HL-60/S4 (cell line): ENCODE measurements at regions not wholly inside any gene's neighbourhood (a gene's known extent, or its start where the extent isn't known, plus 50 kb on each side); places are given as distances from the start of the nearest gene placed in this dataset.

ENCODE experiments used
- in situ Hi-C: fragments of 300-500 bp; cut with MboI; formaldehyde crosslinking; loops from 2 replicates; pipeline ENCODE4 v1.14.3; 2022; ENCODE audit warnings: low sequenced_read_pairs

DNA sequence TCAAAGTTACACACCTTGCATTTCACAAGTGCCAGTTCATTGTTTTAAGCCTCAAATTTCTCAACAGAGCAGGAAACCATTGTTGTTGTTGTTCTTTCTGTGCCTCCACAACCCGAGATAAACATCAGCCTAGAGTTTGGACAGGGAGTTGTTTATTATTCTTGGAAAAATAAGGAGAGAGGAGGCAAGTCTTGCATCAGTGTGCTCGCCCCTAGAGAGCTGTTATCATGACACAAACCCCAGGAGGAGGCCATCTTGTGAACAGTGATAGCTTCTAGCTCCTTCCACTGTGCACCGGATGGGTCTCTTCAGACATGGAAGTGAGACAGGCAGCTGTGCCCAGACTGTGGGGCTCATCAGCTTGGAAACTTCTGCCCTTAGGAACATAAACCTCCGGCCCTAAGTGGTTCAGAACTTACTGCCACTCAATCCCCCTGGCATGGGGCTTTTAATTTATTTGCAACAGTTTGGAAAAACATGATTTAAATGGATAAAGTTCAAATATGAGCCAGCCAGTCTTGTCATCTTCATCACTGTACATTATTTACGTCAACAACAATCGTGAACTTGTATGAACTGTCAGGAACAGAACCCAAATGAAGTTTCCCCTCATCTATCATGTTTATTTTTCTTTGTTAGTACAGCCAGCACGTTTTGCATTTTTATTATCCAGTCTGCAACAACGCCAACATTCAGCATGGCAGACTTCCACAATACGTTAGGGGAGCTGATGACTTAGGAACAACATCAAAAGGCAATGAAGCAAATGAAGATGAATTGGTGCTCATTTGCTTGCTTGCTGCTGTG lies 181.7 kb upstream of the S1PR3 start:
- in situ Hi-C loops: no loop called here

DNA sequence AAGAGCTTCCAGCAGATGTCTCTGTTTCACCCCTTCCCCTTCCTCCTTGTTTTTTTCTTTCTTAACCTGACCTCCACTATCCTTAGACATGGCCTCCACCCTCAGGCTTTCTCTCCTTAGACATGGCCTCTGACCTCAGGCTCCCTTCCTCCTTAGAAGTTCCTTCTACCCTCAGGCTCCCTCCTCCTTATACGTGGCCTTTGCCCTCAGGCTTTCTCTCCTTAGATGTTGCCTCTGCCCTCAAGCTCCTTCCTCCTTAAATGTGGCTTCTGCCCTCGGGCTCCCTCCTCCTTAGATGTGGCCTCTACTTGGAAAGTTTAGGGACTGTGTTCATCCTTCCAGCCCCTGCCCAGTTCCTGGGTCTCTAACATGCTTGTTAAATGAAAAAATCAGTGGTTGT lies 180.4 kb upstream of the S1PR3 start:
- in situ Hi-C loops: no loop called here

DNA sequence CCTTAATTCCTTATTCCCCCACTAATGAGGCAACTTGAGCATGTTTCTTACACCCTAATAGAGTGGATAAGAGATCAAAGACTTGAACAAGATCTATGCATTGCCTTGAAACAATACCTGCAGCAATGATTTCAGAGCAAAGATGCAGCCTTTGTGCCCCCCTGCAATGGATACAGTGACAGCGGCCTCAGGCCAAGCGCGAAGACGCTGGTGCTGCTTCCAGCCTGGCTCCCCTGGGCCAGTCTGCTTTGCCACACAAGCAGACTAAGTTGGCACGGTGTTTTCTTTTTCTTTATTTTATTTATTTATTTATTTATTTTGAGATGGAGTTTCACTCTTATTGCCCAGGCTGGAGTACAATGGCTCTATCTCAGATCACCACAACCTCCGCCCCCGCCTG lies 179.8 kb upstream of the S1PR3 start:
- in situ Hi-C loops: no loop called here

DNA sequence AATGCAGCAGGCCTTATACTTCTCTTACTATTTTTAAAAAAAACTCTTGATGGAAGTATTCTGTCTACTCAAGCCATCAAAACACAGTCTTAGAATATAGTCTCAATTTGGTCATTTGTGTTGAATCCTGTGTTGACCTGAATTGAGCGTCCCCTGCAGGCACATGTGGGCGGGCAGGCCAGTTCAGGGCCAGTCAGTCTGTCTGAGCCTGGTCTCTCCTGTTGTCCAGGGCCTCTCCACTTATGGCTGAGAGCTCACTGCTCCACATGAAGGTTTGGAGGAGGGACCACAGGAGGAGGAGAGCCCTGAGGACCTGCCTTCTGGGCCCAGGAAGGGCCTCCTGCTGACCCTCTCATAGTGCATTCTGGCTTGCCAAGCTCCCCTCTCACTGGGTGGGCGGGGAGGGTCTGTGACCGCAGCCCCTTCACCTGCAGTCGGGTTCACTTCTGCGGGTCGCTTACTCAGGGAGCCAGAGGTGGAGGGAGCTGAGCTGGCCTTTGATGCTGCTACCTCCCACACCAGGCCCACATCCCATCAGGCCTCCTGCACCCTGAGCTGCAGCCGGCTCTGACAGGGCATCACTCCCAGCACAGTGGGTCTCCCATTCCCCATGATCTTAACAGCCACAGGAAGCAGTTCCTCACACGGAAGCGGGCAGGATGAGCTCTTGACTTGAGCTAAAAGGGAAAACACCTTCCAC lies 178.2 kb upstream of the S1PR3 start:
- in situ Hi-C loops: no loop called here

DNA sequence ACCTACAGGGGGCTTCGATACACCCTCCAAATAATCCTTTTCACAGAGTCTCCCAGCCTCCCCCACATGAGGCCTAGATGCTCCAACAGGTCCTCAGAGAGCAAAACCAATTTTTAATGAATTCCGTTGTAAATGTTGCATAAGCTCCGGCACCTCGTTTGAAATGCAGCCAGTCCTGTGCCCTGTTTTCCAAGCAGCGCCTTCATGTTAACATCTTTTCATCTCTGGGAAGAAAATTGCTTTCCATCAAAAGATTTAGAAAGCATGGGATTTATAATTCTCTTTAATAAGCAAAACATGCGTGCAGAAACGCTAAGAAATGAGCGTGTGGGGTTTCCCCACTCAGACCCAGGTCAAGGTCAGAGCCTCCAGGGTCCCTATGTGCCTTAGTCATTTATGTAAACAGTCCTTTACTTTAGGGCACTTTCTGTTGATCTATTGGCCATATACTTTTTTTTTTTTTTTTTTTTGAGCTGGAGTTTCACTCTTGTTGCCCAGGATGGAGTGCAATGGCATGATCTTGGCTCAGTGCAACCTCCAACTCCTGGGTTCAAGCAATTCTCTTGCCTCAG lies 177.5 kb upstream of the S1PR3 start:
- in situ Hi-C loops: no loop called here

DNA sequence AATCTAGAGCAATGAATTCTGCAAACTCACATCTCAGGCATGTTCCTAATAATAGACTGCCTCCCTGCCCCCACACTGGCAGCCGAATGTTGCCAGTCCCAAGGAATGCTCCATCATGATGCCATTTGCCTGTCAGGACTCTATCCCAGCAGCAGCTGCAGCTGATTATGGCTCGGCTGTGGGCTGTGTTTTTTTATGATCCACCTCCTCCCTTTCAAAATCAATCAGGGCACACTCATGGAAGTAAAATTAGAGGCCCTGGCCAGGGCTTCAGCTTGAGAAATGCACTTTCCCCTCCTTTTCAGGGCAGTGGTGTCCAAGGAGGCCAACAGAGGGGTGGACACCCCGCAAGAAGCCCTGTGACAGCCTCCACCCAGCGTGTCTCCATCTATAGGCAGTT lies 176.7 kb upstream of the S1PR3 start:
- in situ Hi-C loops: no loop called here

DNA sequence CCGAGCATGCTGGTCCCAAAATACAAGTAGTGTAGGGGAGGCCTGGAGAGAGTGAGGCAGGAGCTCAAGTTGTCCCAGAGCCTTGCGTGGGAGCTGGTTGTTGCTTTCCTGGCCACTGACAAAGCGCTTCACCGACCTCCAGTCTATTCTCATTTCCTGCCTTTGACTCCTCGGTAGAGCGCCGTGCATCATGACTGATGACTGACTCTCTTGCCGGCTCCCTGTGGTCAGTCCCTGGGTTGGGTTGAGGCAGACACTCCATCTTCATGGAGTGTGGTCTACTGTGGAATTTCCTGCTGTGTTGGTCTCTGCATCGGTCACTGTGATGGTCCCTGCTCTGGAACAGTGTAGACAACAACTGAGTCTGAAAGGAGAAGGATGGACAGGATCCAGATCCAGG lies 175.1 kb upstream of the S1PR3 start:
- in situ Hi-C loops: no loop called here

DNA sequence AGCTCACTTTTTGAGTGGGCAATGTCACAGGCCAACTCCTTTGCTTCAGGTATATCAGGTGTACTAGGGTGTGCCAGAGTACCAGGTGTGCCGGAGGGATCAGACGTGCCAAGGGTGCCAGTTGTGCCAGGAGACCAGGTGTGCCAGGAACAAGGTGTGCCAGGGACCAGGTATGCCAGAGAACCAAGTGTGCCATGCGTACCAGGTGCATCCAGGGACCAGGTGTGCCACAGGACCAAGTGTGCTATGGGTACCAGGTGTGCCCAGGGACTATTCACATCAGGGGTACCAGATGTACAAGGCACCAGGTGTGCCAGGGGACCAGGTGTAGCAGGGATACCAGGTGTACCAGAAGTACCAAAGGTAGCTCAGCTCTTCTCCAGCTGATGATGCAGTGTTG lies 174.7 kb upstream of the S1PR3 start:
- in situ Hi-C loops: no loop called here

DNA sequence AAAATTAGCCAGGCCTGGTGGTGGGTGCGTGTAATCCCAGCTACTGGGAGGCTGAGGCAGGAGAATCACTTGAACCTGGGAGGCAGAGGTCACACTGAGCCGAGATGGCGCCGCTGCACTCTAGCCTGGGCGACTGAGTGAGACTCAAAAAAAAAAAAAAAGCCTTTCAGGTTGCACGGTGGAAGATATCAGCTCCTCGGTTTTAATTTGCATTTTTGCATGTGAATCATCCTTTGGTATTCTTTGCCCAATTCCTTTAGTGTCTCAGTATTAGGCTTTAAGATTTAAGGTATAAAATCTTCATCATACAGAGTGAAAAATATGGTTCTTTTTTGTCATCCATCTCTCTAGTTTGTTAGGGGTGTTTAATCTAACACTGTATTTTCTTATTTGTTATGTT lies 173.6 kb upstream of the S1PR3 start:
- in situ Hi-C loops: no loop called here

DNA sequence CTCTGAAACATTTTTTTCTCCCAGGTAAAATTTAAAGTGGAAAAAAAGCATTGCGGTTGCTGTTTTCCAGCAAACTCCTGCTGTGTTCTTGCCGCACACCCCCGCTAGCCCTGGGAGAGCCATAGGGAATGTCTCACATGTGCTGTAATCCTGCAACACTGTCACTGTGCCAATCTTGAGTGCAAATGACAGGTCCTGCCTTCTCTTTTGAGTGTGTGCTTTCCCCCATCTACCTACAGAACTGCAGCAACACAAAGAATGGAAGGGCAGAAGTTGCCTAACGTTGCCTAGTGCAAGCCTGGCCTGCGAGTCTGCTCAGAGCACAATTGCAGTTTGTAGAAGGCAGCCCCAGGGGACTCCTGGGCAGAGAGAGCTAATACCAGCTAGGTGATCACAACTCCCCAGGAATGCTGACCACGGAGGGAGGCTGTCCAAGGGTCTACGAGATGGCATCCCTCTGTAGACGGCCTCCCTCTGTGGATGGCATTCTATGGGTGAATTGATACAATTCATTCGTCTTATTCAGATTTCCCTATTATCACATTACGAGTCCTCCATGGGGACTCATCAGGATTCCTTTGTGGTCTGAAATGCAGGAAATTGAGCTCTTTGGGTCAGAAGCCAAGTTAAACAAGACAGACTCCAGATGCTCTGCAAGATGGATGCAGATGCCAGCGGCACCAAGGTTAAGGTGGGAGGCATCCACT lies 172.6 kb upstream of the S1PR3 start:
- in situ Hi-C loops: no loop called here

DNA sequence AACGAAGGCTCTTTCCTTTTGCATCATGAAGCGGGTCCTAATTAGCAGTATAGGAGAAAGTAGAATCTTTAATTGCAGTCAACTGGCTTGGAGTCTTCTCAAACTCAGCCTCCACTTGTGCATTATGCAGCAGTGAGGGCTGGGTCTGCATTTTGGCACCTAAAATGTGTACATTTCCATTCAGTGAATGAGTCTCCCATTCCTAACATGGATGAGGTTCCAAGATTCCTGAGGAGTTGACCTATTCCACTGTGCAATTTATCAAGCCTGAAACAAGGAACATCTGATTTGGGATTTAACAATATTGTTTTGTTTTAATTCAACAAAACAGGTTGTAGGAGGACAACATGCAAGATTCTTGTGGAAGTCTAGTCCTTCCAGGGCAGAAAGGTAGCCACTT lies 171.8 kb upstream of the S1PR3 start:
- in situ Hi-C loops: no loop called here

DNA sequence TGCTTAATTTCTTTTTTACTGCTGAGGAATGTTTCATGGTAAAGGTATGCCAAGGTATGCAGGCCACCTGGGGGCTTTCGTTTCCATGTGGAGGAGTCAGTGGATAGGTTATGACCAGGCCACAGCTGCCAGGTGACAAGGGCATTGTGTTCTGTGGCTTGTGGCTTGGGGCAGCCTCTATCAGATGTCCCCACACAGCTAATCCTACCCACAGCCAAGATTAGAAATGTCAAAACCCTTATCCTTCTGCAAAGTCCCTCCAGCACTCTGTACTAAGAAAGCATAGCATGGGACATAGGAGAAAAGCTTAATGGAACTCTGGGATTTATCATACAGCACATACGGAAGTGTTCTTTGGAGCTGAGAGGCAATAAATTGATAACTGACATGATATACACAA lies 171.2 kb upstream of the S1PR3 start:
- in situ Hi-C loops: no loop called here

DNA sequence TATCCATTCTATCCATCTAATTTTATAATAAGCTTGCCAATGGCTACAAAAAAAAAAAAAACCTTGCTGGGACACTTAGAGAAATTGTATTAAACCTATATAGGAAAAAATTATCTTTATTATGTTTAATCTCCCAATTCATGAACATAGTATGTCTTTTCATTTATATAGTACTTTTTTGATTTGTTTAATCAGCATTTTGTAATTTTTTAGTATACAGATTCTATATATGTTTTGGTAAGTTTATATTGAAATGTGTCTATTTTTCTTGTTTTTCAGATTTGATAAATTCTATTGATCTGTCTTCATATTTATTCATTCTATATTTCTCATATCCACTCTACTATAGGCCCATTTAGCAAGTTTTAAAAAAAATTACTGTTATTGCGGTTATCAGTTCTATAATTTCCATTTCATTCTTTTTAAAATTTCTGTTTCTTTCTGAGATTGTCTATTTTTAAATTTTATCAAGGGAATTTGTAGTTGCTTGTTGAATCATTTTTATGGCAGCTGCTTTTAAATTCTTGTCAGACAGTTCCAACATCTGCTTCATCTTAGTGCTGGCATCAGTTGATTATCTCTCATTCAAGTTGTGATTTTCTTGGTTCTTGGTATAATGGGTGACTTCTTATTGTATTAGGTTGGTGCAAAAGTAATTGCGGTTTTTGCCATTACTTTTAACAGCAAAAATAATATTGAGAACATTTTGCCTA lies 170.1 kb upstream of the S1PR3 start:
- in situ Hi-C loops: no loop called here

DNA sequence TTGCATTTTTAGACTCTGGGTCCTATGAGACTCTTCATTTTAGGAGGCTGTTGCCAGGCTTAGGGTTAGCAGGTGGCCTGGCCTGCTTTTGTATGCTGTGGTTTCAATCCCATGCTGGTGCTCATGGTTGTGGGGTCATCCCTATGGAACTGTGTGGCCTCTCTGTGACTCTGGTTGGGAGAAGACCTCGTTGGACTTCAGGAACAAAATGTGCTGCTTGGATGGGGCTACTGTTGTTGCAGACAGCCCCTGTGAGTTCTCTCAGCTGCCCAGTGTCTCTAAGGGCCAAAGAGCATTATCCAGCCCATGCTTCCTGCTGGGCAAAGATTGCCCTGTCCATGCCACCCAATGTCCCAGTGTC lies 169.5 kb upstream of the S1PR3 start:
- in situ Hi-C loops: no loop called here

DNA sequence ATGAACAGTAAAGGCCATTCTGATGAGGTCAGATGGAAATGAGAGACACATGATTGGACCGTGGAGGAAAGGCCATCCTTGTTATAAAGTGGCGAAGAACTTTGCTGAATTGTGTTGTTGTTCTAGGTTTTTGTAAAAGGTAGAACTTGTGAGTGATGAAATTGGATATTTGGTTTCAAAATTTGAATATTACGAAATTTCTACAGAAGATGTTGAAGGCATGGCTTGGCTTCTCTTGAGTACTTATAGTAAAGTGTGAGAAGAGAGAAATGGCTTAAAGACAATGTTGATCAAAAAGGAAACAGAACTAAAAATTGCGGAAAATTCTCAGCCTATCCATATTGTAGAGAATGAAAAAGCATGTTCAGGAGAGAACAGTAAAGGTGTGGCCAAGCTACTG lies 166.6 kb upstream of the S1PR3 start:
- in situ Hi-C loops: no loop called here

DNA sequence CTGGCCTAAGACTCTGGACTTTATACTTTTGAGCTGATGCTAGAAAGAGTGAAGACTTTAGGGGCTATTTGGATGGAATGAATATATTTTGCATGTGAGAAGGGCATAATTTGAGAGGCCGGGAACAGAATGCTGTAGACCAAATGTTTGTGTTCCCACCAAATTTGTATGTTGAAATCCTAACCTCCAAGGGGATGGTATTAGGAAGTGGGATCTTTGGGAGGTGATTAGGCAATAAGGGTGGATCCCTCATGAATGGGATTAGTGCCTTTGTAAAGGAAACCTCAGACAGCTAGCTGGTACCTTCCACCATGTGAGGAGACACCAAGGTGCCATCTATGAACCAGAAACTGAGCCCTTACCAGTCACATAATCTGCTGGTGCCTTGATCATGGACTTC lies 165.1 kb upstream of the S1PR3 start:
- in situ Hi-C loops: no loop called here

DNA sequence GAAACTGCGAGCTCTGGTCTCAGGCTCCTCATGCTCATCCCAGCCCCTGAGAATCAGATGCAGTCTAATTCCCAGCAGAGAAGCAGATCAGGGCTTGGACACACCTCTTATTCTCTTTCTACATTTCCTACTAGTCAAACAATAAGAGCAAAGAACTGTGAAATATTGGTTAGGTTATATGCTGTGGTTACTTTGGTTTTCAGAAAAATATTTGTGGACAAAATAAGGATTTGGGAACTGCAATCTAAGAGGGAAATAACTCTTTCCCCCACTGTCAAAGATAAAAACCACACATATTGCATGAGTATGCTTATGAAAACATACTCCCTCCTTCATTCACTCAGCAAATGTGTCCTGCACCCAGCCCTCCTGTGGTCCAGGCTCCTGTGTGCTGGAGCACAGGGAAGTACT lies 164.5 kb upstream of the S1PR3 start:
- in situ Hi-C loops: no loop called here

DNA sequence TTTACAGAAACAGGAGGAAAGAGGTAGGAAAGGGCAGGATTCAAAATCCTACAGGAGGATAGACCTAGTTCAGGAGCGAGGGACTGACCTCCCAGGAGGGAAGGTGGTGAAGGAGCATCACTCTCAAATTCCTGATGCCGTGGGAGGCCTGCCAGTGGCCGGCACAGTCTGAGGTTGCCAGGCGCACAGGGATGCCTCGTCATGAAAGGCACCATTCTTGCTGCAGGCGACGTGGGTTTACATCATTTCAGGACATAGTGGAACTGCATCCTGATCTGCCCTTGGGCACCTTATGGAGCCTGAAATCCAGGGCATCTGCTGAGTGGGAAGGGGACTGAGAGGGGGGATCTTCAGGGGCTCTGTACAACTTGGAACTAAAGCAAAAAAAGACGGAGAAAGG lies 163.2 kb upstream of the S1PR3 start:
- in situ Hi-C loops: no loop called here

DNA sequence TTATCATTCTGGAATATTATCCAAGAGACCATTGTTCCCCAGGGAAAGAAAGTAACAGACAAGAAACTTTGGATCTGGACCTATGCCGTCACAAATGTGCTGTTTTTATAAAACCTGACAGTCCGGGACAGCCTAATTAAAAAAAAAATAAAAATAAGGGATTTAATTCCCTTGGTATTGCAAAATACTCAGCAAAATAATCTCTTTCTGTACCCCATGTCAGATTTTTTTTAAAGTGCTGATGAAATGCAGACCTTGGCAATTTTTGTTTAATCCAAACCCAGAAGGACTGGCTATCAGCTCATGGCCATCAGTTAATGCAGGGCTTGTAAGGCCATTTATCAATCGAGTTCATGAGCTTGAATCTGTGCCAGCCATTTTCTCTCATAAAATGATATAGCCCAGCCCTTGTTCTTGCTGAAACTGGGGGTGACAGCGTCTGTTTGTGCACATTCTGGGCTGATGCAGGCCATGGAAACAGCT lies 162.7 kb upstream of the S1PR3 start:
- in situ Hi-C loops: no loop called here

DNA sequence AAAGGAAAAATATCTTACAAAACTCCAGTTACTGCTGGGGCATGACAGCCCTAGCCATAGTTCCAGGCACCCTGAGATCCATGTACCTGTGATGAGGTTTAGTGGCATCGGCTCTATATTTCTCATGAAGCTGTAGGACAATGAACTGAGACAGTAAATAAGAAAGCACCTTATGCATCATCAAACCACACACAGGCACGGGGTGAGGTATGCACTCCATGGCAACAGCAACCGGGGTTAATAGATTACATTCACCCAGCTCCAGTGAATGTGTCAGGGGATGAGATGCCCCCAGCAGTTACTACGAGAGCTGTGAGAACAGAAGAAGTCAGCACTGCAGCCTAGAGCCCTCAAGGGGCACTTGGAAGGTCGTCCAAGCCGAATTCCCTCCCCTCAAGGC lies 162.0 kb upstream of the S1PR3 start:
- in situ Hi-C loops: no loop called here
